ENCODE measurements at regions not wholly inside any gene's neighbourhood (a gene's known extent, or its start where the extent isn't known, plus 50 kb on each side); places are given as distances from the start of the nearest gene placed in this dataset.

DNA sequence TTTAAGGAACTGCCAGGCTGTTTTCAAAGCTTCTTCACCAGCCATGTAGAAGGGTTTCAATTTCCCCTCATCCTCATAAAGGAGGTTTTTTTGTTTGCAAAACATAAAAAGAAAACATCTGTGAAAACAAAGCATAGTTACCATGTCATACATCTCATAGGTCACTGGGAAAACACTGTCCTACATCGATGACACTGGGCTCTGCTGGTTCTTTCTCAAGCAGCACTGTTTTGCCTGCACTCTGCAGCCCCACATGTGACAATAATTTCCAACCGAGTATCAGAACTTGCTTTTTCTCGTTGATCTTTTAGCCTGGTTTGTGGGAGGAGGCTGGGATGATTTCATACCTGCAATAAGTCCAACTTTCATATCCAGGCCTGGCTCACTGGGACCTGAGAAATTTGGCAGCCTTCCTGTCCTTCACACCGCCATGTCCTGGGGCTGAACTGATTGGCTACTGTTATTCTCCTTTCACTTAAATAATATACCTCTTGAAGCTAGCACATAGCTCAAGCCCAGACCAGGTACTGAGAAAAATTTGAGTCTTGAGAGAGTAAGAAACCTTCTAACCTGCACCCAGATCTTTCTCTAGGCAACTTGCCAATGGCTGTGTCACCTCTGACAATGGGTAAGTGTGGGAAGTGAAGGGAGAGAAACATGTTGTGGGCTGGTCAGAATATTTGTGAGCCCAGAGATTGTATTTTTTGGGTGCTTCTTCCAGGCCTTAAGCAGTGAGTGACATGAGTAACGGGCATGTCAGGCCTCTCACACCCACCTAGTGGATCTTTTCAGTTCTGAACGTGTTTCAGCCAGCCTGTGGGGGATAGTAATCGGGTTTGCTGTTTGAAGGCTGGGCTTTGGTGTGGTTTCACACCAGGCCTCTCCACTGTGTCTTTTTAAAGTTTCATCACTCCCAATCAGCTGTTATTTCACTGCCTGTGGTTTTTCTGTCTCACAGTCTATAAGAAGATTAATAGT is 502.8 kb downstream of the NTRK2 start:
- in situ Hi-C loops (cut with MboI): no loop called here

GRCh38 chr9:85171163-85171562 is 501.6 kb downstream of the NTRK2 start:
- intact Hi-C loops (cut with micrococcal nuclease): no loop called here
- H3K9me3 ChIP-seq (replicated peaks; ENCODE audit: control insufficient read depth, insufficient read depth, low read depth, low read length): no peaks in the 10 kb centered on the region
- ATAC-seq: no peak

More for the DNA sequence above, 502.8 kb downstream of the NTRK2 start:
- no peak for ATAC-seq
- H3K36me3 ChIP-seq (ENCODE audit: control insufficient read depth, insufficient read depth, low read length): no peaks in the 10 kb centered on the region
- FAIRE-seq: no peak
- H3K27ac ChIP-seq (ENCODE audit: extremely low read depth, low read depth, low read length): no peak overlapping the region
- no peak for TF ChIP-seq MTF1 (CRISPR knock-in tag; IDR thresholded peaks at IDR 0.05; ENCODE audit: borderline replicate concordance)
- TF ChIP-seq, protein P1, sequence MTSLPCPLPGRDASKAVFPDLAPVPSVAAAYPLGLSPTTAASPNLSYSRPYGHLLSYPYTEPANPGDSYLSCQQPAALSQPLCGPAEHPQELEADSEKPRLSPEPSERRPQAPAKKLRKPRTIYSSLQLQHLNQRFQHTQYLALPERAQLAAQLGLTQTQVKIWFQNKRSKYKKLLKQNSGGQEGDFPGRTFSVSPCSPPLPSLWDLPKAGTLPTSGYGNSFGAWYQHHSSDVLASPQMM (CRISPR knock-in tag; IDR thresholded peaks at IDR 0.05): no peak
- TF ChIP-seq MEIS2 (IDR thresholded peaks at IDR 0.05; ENCODE audit: partially characterized antibody): no peak
- no peak for TF ChIP-seq MEF2A (IDR thresholded peaks at IDR 0.05; ENCODE audit: control insufficient read depth, low read depth, low read length)
- no peak for TF ChIP-seq NFIX (CRISPR knock-in tag; IDR thresholded peaks at IDR 0.05; ENCODE audit: low read depth)
- TF ChIP-seq MAZ (CRISPR knock-in tag; conservative IDR thresholded peaks at IDR 0.05 in 1 of 2, IDR thresholded peaks at IDR 0.05 in 1 of 2): no peak
- no peak for TF ChIP-seq TEAD1 (CRISPR knock-in tag; IDR thresholded peaks at IDR 0.05)
- no peak for TF ChIP-seq ZNF140 (CRISPR knock-in tag; IDR thresholded peaks at IDR 0.05)
- intact Hi-C loops (cut with micrococcal nuclease): no loop called here
- H3K9ac ChIP-seq (ENCODE audit: insufficient read depth in 1 of 2, low read depth in 2 of 2, low read length in 2 of 2): no peak overlapping the region
- POLR2A ChIA-PET: no interaction called here
- no peaks in the 10 kb centered on the region for H3K4me1 ChIP-seq (replicated peaks in 1 of 2; ENCODE audit: control insufficient read depth in 2 of 2, insufficient read depth in 2 of 2, low read length in 2 of 2)
- BruUV-seq (replicated peaks): no TSS peak
- H2AFZ ChIP-seq (ENCODE audit: low read depth, low read length): no peak overlapping the region
- CTCF ChIA-PET (ENCODE audit: low intra/inter-chr PET ratio): no interaction called here
- H3K9me3 ChIP-seq (replicated peaks; ENCODE audit: control insufficient read depth, insufficient read depth, low read depth, low read length): no peaks in the 10 kb centered on the region
- no peak overlapping the region for H3K4me3 ChIP-seq
- no peaks in the 10 kb centered on the region for H3K79me2 ChIP-seq (ENCODE audit: control insufficient read depth, insufficient read depth, low read length)
- DNase-seq (ENCODE audit: extremely low read depth in 1 of 4, low spot score in 3 of 4): no peak
- no peaks in the 10 kb centered on the region for H3K9me1 ChIP-seq (ENCODE audit: control insufficient read depth, insufficient read depth, low read length)
- no peaks in the 10 kb centered on the region for H3K27me3 ChIP-seq (ENCODE audit: control insufficient read depth in 2 of 2, insufficient read depth in 2 of 2, low read length in 2 of 2)
- WGBS (ENCODE audit: insufficient coverage, low coverage, missing lambda C conversion rate): 0% methylated on average over 6 of the region's 7 CpGs
- no peak overlapping the region for H3K4me2 ChIP-seq (ENCODE audit: insufficient read depth, low read length)
- H4K20me1 ChIP-seq (replicated peaks; ENCODE audit: control insufficient read depth, insufficient read depth, low read length): no peaks in the 10 kb centered on the region

More at GRCh38 chr9:85171163-85171562, 501.6 kb downstream of the NTRK2 start:
- Histone ChIP-seq H3K4me3 (no peak overlapping the region), H2AFZ (ENCODE audit: low read depth, low read length) (no peak overlapping the region), H4K20me1 (replicated peaks; ENCODE audit: control insufficient read depth, insufficient read depth, low read length) (no peaks in the 10 kb centered on the region), H3K4me2 (ENCODE audit: insufficient read depth, low read length) (no peak overlapping the region), H3K27ac (ENCODE audit: extremely low read depth, low read depth, low read length) (no peak overlapping the region), H3K9me1 (ENCODE audit: control insufficient read depth, insufficient read depth, low read length) (no peaks in the 10 kb centered on the region), H3K36me3 (ENCODE audit: control insufficient read depth, insufficient read depth, low read length) (no peaks in the 10 kb centered on the region), H3K4me1 (replicated peaks in 1 of 2; ENCODE audit: control insufficient read depth in 2 of 2, insufficient read depth in 2 of 2, low read length in 2 of 2) (no peaks in the 10 kb centered on the region), H3K27me3 (ENCODE audit: control insufficient read depth in 2 of 2, insufficient read depth in 2 of 2, low read length in 2 of 2) (no peaks in the 10 kb centered on the region), H3K79me2 (ENCODE audit: control insufficient read depth, insufficient read depth, low read length) (no peaks in the 10 kb centered on the region), H3K9ac (ENCODE audit: insufficient read depth in 1 of 2, low read depth in 2 of 2, low read length in 2 of 2) (no peak overlapping the region)
- TF ChIP-seq RREB1 (CRISPR knock-in tag; IDR thresholded peaks at IDR 0.05) (no peak), KAT7 (CRISPR knock-in tag; IDR thresholded peaks at IDR 0.05; ENCODE audit: borderline replicate concordance) (no peak)
- ChIA-PET CTCF (ENCODE audit: low intra/inter-chr PET ratio) (no interaction called here), POLR2A (no interaction called here)
- no TSS peak for BruUV-seq (replicated peaks)
- in situ Hi-C loops (cut with MboI): no loop called here
- no peak for FAIRE-seq
- DNase-seq (ENCODE audit: extremely low read depth in 1 of 4, low spot score in 3 of 4): no peak
